CD14-positive monocyte (primary cell): ENCODE measurements at regions not wholly inside any gene's neighbourhood (a gene's known extent, or its start where the extent isn't known, plus 50 kb on each side); places are given as distances from the start of the nearest gene placed in this dataset.

Source experiments
- DNase-seq, 3 donors: peaks; one replicate each; pipeline ENCODE4 v3.0.0-alpha.2; 2011 to 2022
- H2AFZ ChIP-seq: 2 replicates; pipeline ENCODE4 v1.6.0; 2012; ENCODE audit warnings: mild to moderate bottlenecking, low read depth, low read length, inconsistent platforms; ENCODE audit not compliant: insufficient read depth, poor library complexity, severe bottlenecking
- H3K27ac ChIP-seq, 2 donors: 1 replicate in 1 of 2; 2 replicates in 1 of 2; pipeline ENCODE4 v1.5.1; 2012 to 2013; ENCODE audit warnings: low read length in 2 of 2, control low read depth in 1 of 2, inconsistent platforms in 1 of 2, low read depth in 1 of 2, mild to moderate bottlenecking in 1 of 2
- H3K27me3 ChIP-seq, 2 donors: one replicate each; pipeline versions ENCODE4 v1.6.0 to v1.6.1; 2011 to 2013; ENCODE audit warnings: low read length in 2 of 2; ENCODE audit not compliant: control insufficient read depth in 2 of 2, insufficient read depth in 2 of 2
- H3K36me3 ChIP-seq, 2 donors: replicated peaks in 1 of 2; 1 replicate in 1 of 2; 2 replicates in 1 of 2; pipeline versions ENCODE4 v1.5.1 to v1.6.1; 2012 to 2013; ENCODE audit warnings: low read length in 2 of 2, control low read depth in 1 of 2, inconsistent platforms in 1 of 2, mild to moderate bottlenecking in 1 of 2; ENCODE audit not compliant: insufficient read depth in 2 of 2, control insufficient read depth in 1 of 2
- H3K4me1 ChIP-seq, 2 donors: 1 replicate in 1 of 2; 2 replicates in 1 of 2; pipeline versions ENCODE4 v1.5.1 to v1.6.1; 2012 to 2013; ENCODE audit warnings: low read length in 2 of 2, control low read depth in 1 of 2, inconsistent platforms in 1 of 2, mild to moderate bottlenecking in 1 of 2, moderate library complexity in 1 of 2; ENCODE audit not compliant: insufficient read depth in 2 of 2, control insufficient read depth in 1 of 2
- H3K4me2 ChIP-seq: replicated peaks from 2 replicates; pipeline ENCODE3; 2012; ENCODE audit warnings: low read length, moderate library complexity, mild to moderate bottlenecking; ENCODE audit not compliant: poor library complexity, severe bottlenecking; ENCODE audit errors: extremely low read depth
- H3K4me3 ChIP-seq, 3 experiments: fragments of 200-600 bp in 1 of 3; sonication (generic) in 1 of 3; replicated peaks in 1 of 3; 1 replicate in 2 of 3; 2 replicates in 1 of 3; pipeline ENCODE4 v1.5.1; 2011 to 2013; ENCODE audit warnings: low read length in 3 of 3, mild to moderate bottlenecking in 3 of 3, control low read depth in 2 of 3, low read depth in 2 of 3, inconsistent platforms in 1 of 3, moderate library complexity in 1 of 3
- H3K79me2 ChIP-seq: 2 replicates; pipeline ENCODE4 v1.6.0; 2012; ENCODE audit warnings: mild to moderate bottlenecking, control low read depth, inconsistent platforms, low read length, moderate library complexity; ENCODE audit not compliant: insufficient read depth
- H3K9ac ChIP-seq: 2 replicates; pipeline ENCODE4 v1.6.0; 2017; ENCODE audit warnings: low read length, mild to moderate bottlenecking; ENCODE audit not compliant: insufficient read depth, poor library complexity, severe bottlenecking
- H3K9me3 ChIP-seq, 2 donors: replicated peaks in 1 of 2; 1 replicate in 1 of 2; 2 replicates in 1 of 2; pipeline versions ENCODE4 v1.5.1 to v1.6.1; 2012 to 2013; ENCODE audit warnings: low read length in 2 of 2, control low read depth in 1 of 2; ENCODE audit not compliant: control insufficient read depth in 1 of 2, insufficient read depth in 1 of 2
- H4K20me1 ChIP-seq: 2 replicates; pipeline ENCODE4 v1.6.0; 2012; ENCODE audit warnings: mild to moderate bottlenecking, low read length, control low read depth, moderate library complexity; ENCODE audit not compliant: insufficient read depth
- H3K27ac Mint-ChIP-seq, 7 donors: one replicate each; pipeline ENCODE4 v1.8.0; 2020; ENCODE audit warnings: mild to moderate bottlenecking in 7 of 7, mixed read lengths in 7 of 7, moderate library complexity in 6 of 7, inconsistent platforms in 2 of 7
- H3K27me3 Mint-ChIP-seq, 3 donors: one replicate each; pipeline ENCODE4 v1.8.0; 2021 to 2022; ENCODE audit warnings: low read depth in 3 of 3, mild to moderate bottlenecking in 3 of 3, mixed read lengths in 3 of 3, moderate library complexity in 3 of 3, inconsistent platforms in 1 of 3
- H3K36me3 Mint-ChIP-seq, 2 donors: one replicate each; pipeline ENCODE4 v1.8.0; 2020; ENCODE audit warnings: mixed read lengths in 2 of 2, inconsistent platforms in 1 of 2, mild to moderate bottlenecking in 1 of 2
- H3K4me1 Mint-ChIP-seq: one replicate; pipeline ENCODE4 v1.8.0; 2020; ENCODE audit warnings: mild to moderate bottlenecking, mixed read lengths
- H3K4me3 Mint-ChIP-seq, 2 donors: one replicate each; pipeline ENCODE4 v1.8.0; 2020; ENCODE audit warnings: mild to moderate bottlenecking in 2 of 2, mixed read lengths in 2 of 2, moderate library complexity in 1 of 2
- H3K9me3 Mint-ChIP-seq, 7 donors: one replicate each; pipeline ENCODE4 v1.8.0; 2020 to 2022; ENCODE audit warnings: mixed read lengths in 7 of 7, mild to moderate bottlenecking in 6 of 7, moderate library complexity in 6 of 7, inconsistent platforms in 2 of 7
- CTCF ChIP-seq: fragments of 200-600 bp; IDR thresholded peaks from one replicate; pipeline ENCODE4 v1.8.0; 2022; ENCODE audit warnings: antibody characterized with exemption, mild to moderate bottlenecking
- WGBS: methylation state at CpG from one replicate; pipeline ENCODE4 v1.1.5; 2013; ENCODE audit warnings: missing lambda C conversion rate; ENCODE audit not compliant: insufficient coverage; 5-methylcytosine and 5-hydroxymethylcytosine counted together
- intact Hi-C, 2 donors: fragments of 100-400 bp; cut with micrococcal nuclease; formaldehyde crosslinking; loops; one replicate each; pipeline versions ENCODE4 v1.15.0 to v1.15.1; 2023

GRCh38 chr14:44788612-44789011 is 173.1 kb downstream of the KLHL28 start:
- Histone ChIP-seq H3K9me3 (no peaks in the 10 kb centered on the region), H3K79me2 (no peaks in the 10 kb centered on the region), H3K27me3 (no peaks in the 10 kb centered on the region), H3K4me3 (no peak overlapping the region), H3K4me2 (no peak overlapping the region), H3K9ac (no peak overlapping the region), H3K27ac (no peak overlapping the region), H2AFZ (no peak overlapping the region), H3K4me1 (no peaks in the 10 kb centered on the region), H4K20me1 (no peaks in the 10 kb centered on the region), H3K36me3 (no peaks in the 10 kb centered on the region)
- H3K27ac Mint-ChIP-seq: no peak overlapping the region
- intact Hi-C loops: no loop called here
- no peak overlapping the region for H3K4me3 Mint-ChIP-seq
- no CpG with 5 or more reads among the region's 1 CpG for WGBS
- TF ChIP-seq CTCF: no peak
- H3K27me3 Mint-ChIP-seq: peaks cover 0 to 4% (median 0%) of the 10 kb centered on the region in 3 donors
- DNase-seq: no peak
- H3K36me3 Mint-ChIP-seq: no peaks in the 10 kb centered on the region
- no peaks in the 10 kb centered on the region for H3K4me1 Mint-ChIP-seq
- H3K9me3 Mint-ChIP-seq: peaks cover 0 to 3% (median 0%) of the 10 kb centered on the region in 7 donors

DNA sequence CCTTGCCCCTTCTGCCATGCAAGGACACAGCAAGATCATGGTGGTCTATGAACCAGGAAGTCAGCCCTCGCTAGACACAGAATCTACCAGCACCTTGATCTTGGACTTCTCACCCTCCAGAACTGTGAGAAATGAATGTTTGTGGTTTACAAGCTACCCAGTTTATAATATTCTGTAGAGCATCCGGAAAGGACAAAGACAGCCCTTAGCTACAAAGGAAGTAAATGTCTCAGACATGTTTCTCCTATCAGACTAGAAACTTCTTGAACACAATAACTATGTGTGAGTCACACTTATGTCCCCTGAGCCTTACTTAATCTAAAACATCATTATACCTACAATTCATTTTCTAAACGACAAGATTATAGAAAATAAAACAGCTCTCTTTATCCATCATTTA is 176.7 kb downstream of the KLHL28 start:
- Histone ChIP-seq H3K27me3 (no peaks in the 10 kb centered on the region), H2AFZ (no peak overlapping the region), H3K27ac (no peak overlapping the region), H3K4me2 (no peak overlapping the region), H4K20me1 (no peaks in the 10 kb centered on the region), H3K79me2 (no peaks in the 10 kb centered on the region), H3K36me3 (no peaks in the 10 kb centered on the region), H3K9ac (no peak overlapping the region), H3K4me1 (no peaks in the 10 kb centered on the region), H3K9me3 (no peaks in the 10 kb centered on the region), H3K4me3 (no peak overlapping the region)
- Mint-ChIP-seq H3K9me3 (peaks cover 0 to 2% (median 0%) of the 10 kb centered on the region in 7 donors), H3K4me3 (no peak overlapping the region), H3K27me3 (peaks cover 0 to 2% (median 1%) of the 10 kb centered on the region in 3 donors), H3K27ac (no peak overlapping the region), H3K4me1 (no peaks in the 10 kb centered on the region), H3K36me3 (no peaks in the 10 kb centered on the region)
- no CpG with 5 or more reads among the region's 3 CpGs for WGBS
- no peak for DNase-seq
- no peak for TF ChIP-seq CTCF
- intact Hi-C loops: no loop called here
